H1 (cell line): ENCODE measurements at regions not wholly inside any gene's neighbourhood (a gene's known extent, or its start where the extent isn't known, plus 50 kb on each side); places are given as distances from the start of the nearest gene placed in this dataset.

ENCODE experiments used
- CHD1 ChIP-seq: IDR thresholded peaks from 2 replicates; pipeline ENCODE4 v1.6.1; 2012; ENCODE audit warnings: low read depth, low read length, improper control_type of control experiment
- CREB1 ChIP-seq: IDR thresholded peaks from 2 replicates; pipeline ENCODE4 v1.6.1; 2012; ENCODE audit warnings: inconsistent platforms
- CTCF ChIP-seq, 3 experiments: IDR thresholded peaks; 1 replicate in 2 of 3; 2 replicates in 1 of 3; pipeline versions ENCODE4 v1.5.1 to v1.6.1; 2011; ENCODE audit warnings: low read length in 3 of 3, mild to moderate bottlenecking in 3 of 3, inconsistent platforms in 2 of 3, low read depth in 1 of 3, moderate library complexity in 1 of 3; ENCODE audit not compliant: insufficient read depth in 1 of 3; ENCODE audit errors: control extremely low read depth in 1 of 3
- EP300 ChIP-seq, 2 experiments: IDR thresholded peaks; 1 replicate in 1 of 2; 2 replicates in 1 of 2; pipeline ENCODE4 v1.6.1; 2011 to 2012; ENCODE audit warnings: low read depth in 2 of 2, low read length in 2 of 2, mild to moderate bottlenecking in 2 of 2, borderline replicate concordance in 1 of 2, inconsistent platforms in 1 of 2, moderate library complexity in 1 of 2
- EZH2 ChIP-seq: fragments of 200-600 bp; sonication (generic); IDR thresholded peaks from 2 replicates; pipeline ENCODE4 v1.7.1; 2012; ENCODE audit warnings: low read depth, mild to moderate bottlenecking, moderate library complexity, low read length, inconsistent platforms; ENCODE audit not compliant: severe bottlenecking
- HDAC6 ChIP-seq: IDR thresholded peaks from one replicate; pipeline ENCODE4 v1.7.1; 2012; ENCODE audit warnings: low read depth, mild to moderate bottlenecking, inconsistent platforms, low read length, moderate library complexity
- POLR2A ChIP-seq, 2 experiments: IDR thresholded peaks; 1 replicate in 1 of 2; 2 replicates in 1 of 2; pipeline ENCODE4 v1.6.1; 2011; ENCODE audit warnings: low read depth in 2 of 2, low read length in 2 of 2, mild to moderate bottlenecking in 2 of 2; ENCODE audit errors: control extremely low read depth in 1 of 2
- POLR2AphosphoS5 ChIP-seq: IDR thresholded peaks from 2 replicates; pipeline ENCODE4 v1.6.1; 2011; ENCODE audit warnings: low read depth, low read length
- SP1 ChIP-seq: IDR thresholded peaks from 2 replicates; pipeline ENCODE4 v1.6.1; 2011; ENCODE audit warnings: low read depth, low read length
- SUZ12 ChIP-seq: fragments of 200-600 bp; sonication (generic); IDR thresholded peaks from 2 replicates; pipeline ENCODE4 v1.6.1; 2012; ENCODE audit warnings: mild to moderate bottlenecking, inconsistent platforms, low read length, moderate library complexity, mixed read lengths

- TF ChIP-seq HDAC6 (no peak), SUZ12 (no peak), EP300 (IDR thresholded peaks at IDR 0.05; ENCODE audit: borderline replicate concordance in 1 of 2, low read depth in 2 of 2, low read length in 2 of 2) (no peak), CTCF (IDR thresholded peaks at IDR 0.05; ENCODE audit: control extremely low read depth in 1 of 3, insufficient read depth in 1 of 3, low read depth in 1 of 3, low read length in 3 of 3) (no peak), CREB1 (no peak), SP1 (no peak), POLR2AphosphoS5 (no peak), EZH2 (no peak), POLR2A (IDR thresholded peaks at IDR 0.05; ENCODE audit: control extremely low read depth in 1 of 2, low read depth in 2 of 2, low read length in 2 of 2) (no peak), CHD1 (no peak)
Observed at GRCh38 chr13:88235441-88235840, 564.3 kb downstream of the SLITRK5 start.
